ENCODE measurements at regions not wholly inside any gene's neighbourhood (a gene's known extent, or its start where the extent isn't known, plus 50 kb on each side); places are given as distances from the start of the nearest gene placed in this dataset.

GRCh38 chr5:106865279-106865678, 805.5 kb downstream of the EFNA5 start:
- no peak overlapping the region for H3K4me3 ChIP-seq
- H3K27me3 ChIP-seq (ENCODE audit: low read depth): no peaks in the 10 kb centered on the region
- H3K4me1 ChIP-seq: peaks cover 3% of the 10 kb centered on the region
- H3K27ac ChIP-seq (replicated peaks): no peak overlapping the region
- no peak for TF ChIP-seq CTCF (IDR thresholded peaks at IDR 0.05; ENCODE audit: borderline replicate concordance)
- no peaks in the 10 kb centered on the region for H3K9me3 ChIP-seq (replicated peaks)
- intact Hi-C loops (cut with micrococcal nuclease): no loop called here
- DNase-seq: no peak
- H3K36me3 ChIP-seq: no peaks in the 10 kb centered on the region

GRCh38 chr5:106862450-106863193, 808.1 kb downstream of the EFNA5 start:
- Histone ChIP-seq H3K9me3 (replicated peaks) (no peaks in the 10 kb centered on the region), H3K27ac (replicated peaks) (no peak overlapping the region), H3K4me3 (no peak overlapping the region), H3K27me3 (ENCODE audit: low read depth) (no peaks in the 10 kb centered on the region), H3K4me1 (peaks cover 3% of the 10 kb centered on the region), H3K36me3 (no peaks in the 10 kb centered on the region)
- intact Hi-C loops (cut with micrococcal nuclease): no loop called here
- TF ChIP-seq CTCF (IDR thresholded peaks at IDR 0.05; ENCODE audit: borderline replicate concordance): no peak
- no peak for DNase-seq

GRCh38 chr5:106860398-106861044, 810.2 kb downstream of the EFNA5 start:
- Histone ChIP-seq H3K9me3 (replicated peaks) (peaks cover 1% of the 10 kb centered on the region), H3K4me1 (peaks cover 3% of the 10 kb centered on the region), H3K27me3 (ENCODE audit: low read depth) (no peaks in the 10 kb centered on the region), H3K36me3 (no peaks in the 10 kb centered on the region), H3K4me3 (no peak overlapping the region), H3K27ac (replicated peaks) (no peak overlapping the region)
- no peak for DNase-seq
- TF ChIP-seq CTCF (IDR thresholded peaks at IDR 0.05; ENCODE audit: borderline replicate concordance): no peak
- intact Hi-C loops (cut with micrococcal nuclease): no loop called here

GRCh38 chr5:106858616-106859015, 812.1 kb downstream of the EFNA5 start:
- no peak overlapping the region for H3K4me3 ChIP-seq
- H3K4me1 ChIP-seq: peaks cover 3% of the 10 kb centered on the region
- H3K9me3 ChIP-seq (replicated peaks): peaks cover 10% of the 10 kb centered on the region
- no peak for DNase-seq
- H3K27me3 ChIP-seq (ENCODE audit: low read depth): no peaks in the 10 kb centered on the region
- H3K27ac ChIP-seq (replicated peaks): no peak overlapping the region
- TF ChIP-seq CTCF (IDR thresholded peaks at IDR 0.05; ENCODE audit: borderline replicate concordance): no peak
- intact Hi-C loops (cut with micrococcal nuclease): no loop called here
- H3K36me3 ChIP-seq: no peaks in the 10 kb centered on the region

GRCh38 chr5:106854922-106855321, 815.8 kb downstream of the EFNA5 start:
- intact Hi-C loops (cut with micrococcal nuclease): no loop called here
- Histone ChIP-seq H3K4me3 (no peak overlapping the region), H3K27me3 (ENCODE audit: low read depth) (no peaks in the 10 kb centered on the region), H3K27ac (replicated peaks) (no peak overlapping the region), H3K4me1 (no peaks in the 10 kb centered on the region), H3K9me3 (replicated peaks) (peaks cover 10% of the 10 kb centered on the region), H3K36me3 (no peaks in the 10 kb centered on the region)
- DNase-seq: no peak
- TF ChIP-seq CTCF (IDR thresholded peaks at IDR 0.05; ENCODE audit: borderline replicate concordance): no peak

Measured in left ventricle myocardium inferior (tissue), 1 donor.